ENCODE measurements at regions not wholly inside any gene's neighbourhood (a gene's known extent, or its start where the extent isn't known, plus 50 kb on each side); places are given as distances from the start of the nearest gene placed in this dataset.

DNA sequence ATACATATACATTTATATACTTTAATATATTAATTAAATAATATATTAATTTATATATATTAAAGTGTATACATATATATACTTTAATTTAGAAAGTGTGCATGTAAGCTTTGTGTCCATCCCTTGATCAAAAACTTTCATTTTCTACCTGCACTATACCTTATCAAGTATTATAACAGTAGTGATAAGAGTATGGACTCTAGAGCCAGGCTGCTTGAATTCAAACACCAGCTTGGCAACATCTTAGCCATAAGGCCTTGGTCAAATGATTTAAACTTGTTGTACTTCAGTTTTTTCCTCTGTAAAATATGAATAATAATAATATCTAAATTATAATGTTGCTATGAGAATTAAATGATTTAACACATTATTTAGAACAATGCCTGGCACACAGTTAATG, 327.6 kb upstream of the NECTIN3 start:
- Mint-ChIP-seq H3K4me1 (ENCODE audit: low read depth, unreplicated experiment) (peaks cover 22% of the 10 kb centered on the region), H3K36me3 (ENCODE audit: insufficient read depth, unreplicated experiment) (no peaks in the 10 kb centered on the region), H3K9me3 (ENCODE audit: low read depth, unreplicated experiment) (no peaks in the 10 kb centered on the region), H3K4me3 (ENCODE audit: low read depth, unreplicated experiment) (no peak overlapping the region), H3K27me3 (ENCODE audit: unreplicated experiment) (no peaks in the 10 kb centered on the region), H3K27ac (ENCODE audit: unreplicated experiment) (no peak overlapping the region)
- TF ChIP-seq, protein P1, sequence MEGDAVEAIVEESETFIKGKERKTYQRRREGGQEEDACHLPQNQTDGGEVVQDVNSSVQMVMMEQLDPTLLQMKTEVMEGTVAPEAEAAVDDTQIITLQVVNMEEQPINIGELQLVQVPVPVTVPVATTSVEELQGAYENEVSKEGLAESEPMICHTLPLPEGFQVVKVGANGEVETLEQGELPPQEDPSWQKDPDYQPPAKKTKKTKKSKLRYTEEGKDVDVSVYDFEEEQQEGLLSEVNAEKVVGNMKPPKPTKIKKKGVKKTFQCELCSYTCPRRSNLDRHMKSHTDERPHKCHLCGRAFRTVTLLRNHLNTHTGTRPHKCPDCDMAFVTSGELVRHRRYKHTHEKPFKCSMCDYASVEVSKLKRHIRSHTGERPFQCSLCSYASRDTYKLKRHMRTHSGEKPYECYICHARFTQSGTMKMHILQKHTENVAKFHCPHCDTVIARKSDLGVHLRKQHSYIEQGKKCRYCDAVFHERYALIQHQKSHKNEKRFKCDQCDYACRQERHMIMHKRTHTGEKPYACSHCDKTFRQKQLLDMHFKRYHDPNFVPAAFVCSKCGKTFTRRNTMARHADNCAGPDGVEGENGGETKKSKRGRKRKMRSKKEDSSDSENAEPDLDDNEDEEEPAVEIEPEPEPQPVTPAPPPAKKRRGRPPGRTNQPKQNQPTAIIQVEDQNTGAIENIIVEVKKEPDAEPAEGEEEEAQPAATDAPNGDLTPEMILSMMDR (IDR thresholded peaks at IDR 0.05; ENCODE audit: unreplicated experiment) = no peak
- no TSS peak for BruUV-seq (replicated peaks)
- intact Hi-C loops (cut with micrococcal nuclease; ENCODE audit: unreplicated experiment) = loop anchor here (10.0 kb wide), 1 partner anchor 331 kb away; the partner anchor contains the start of gene NECTIN3
- DNase-seq = no peak
- CTCF ChIA-PET = no interaction called here

DNA sequence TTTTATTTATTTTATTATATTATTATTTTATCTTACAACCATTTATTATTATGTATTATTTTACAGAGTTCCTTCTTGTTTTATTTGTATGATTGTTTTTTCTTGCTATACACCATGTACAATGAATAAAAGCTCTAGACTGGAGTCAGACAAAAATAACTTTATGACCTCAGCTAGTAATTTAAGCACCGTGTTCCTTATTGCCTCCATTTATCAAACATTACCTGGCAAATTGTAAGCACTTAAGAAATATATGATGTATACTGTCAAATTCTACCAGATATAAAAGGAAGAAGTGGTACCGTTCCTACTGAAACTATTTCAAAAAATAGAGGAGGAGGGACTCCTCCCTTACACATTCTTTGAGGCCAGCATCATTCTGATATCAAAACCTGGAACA, 326.9 kb upstream of the NECTIN3 start:
- intact Hi-C loops (cut with micrococcal nuclease; ENCODE audit: unreplicated experiment) = loop anchor here (10.0 kb wide), 1 partner anchor 330 kb away; the partner anchor contains the start of gene NECTIN3
- Mint-ChIP-seq H3K4me1 (ENCODE audit: low read depth, unreplicated experiment) (peaks cover 22% of the 10 kb centered on the region), H3K27ac (ENCODE audit: unreplicated experiment) (no peak overlapping the region), H3K36me3 (ENCODE audit: insufficient read depth, unreplicated experiment) (no peaks in the 10 kb centered on the region), H3K9me3 (ENCODE audit: low read depth, unreplicated experiment) (no peaks in the 10 kb centered on the region), H3K4me3 (ENCODE audit: low read depth, unreplicated experiment) (no peak overlapping the region), H3K27me3 (ENCODE audit: unreplicated experiment) (no peaks in the 10 kb centered on the region)
- no TSS peak for BruUV-seq (replicated peaks)
- CTCF ChIA-PET = no interaction called here
- DNase-seq = no peak
- TF ChIP-seq, protein P1 (IDR thresholded peaks at IDR 0.05; ENCODE audit: unreplicated experiment) = no peak

DNA sequence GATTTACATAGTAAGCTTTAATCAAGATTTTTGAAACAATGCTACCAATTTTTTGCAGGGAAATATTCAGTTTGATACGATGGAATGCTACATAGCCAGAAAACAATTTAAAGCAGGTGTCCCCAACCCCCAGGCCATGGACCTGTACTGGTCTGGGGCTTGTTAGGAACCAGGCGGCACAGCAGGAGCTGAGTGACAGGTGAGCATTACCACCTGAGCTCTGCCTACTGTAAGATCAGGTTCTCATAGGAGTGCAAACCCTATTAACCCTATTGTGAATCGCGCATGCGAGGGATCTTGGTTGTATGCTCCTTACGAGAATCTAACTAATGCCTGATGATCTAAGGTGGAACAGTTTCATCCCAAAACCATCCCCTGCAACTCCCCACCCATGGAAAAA, 322.6 kb upstream of the NECTIN3 start:
- TF ChIP-seq, protein P1 (IDR thresholded peaks at IDR 0.05; ENCODE audit: unreplicated experiment) = no peak
- intact Hi-C loops (cut with micrococcal nuclease; ENCODE audit: unreplicated experiment) = loop anchor here (10.0 kb wide), 1 partner anchor 326 kb away; the partner anchor contains the start of gene NECTIN3
- Mint-ChIP-seq H3K4me1 (ENCODE audit: low read depth, unreplicated experiment) (peaks cover 12% of the 10 kb centered on the region), H3K36me3 (ENCODE audit: insufficient read depth, unreplicated experiment) (no peaks in the 10 kb centered on the region), H3K9me3 (ENCODE audit: low read depth, unreplicated experiment) (no peaks in the 10 kb centered on the region), H3K4me3 (ENCODE audit: low read depth, unreplicated experiment) (no peak overlapping the region), H3K27ac (ENCODE audit: unreplicated experiment) (no peak overlapping the region), H3K27me3 (ENCODE audit: unreplicated experiment) (no peaks in the 10 kb centered on the region)
- DNase-seq = no peak
- no TSS peak for BruUV-seq (replicated peaks)
- CTCF ChIA-PET = interaction anchor here (0.6 kb wide), 1 partner anchor 324 kb away, joined by 3 read pairs; no protein-coding TSS in a partner anchor

- intact Hi-C loops (cut with micrococcal nuclease; ENCODE audit: unreplicated experiment) = no loop called here
- BruUV-seq (replicated peaks) = no TSS peak
- CTCF ChIA-PET = no interaction called here
Observed at GRCh38 chr3:110750201-110750600, 321.4 kb upstream of the NECTIN3 start.

More at GRCh38 chr3:110750201-110750600, 321.4 kb upstream of the NECTIN3 start:
- H3K4me1 Mint-ChIP-seq (ENCODE audit: low read depth, unreplicated experiment) = peaks cover 12% of the 10 kb centered on the region
- DNase-seq = no peak
- H3K9me3 Mint-ChIP-seq (ENCODE audit: low read depth, unreplicated experiment) = no peaks in the 10 kb centered on the region
- H3K27ac Mint-ChIP-seq (ENCODE audit: unreplicated experiment) = no peak overlapping the region
- H3K36me3 Mint-ChIP-seq (ENCODE audit: insufficient read depth, unreplicated experiment) = no peaks in the 10 kb centered on the region
- TF ChIP-seq, protein P1 (IDR thresholded peaks at IDR 0.05; ENCODE audit: unreplicated experiment) = no peak
- no peaks in the 10 kb centered on the region for H3K27me3 Mint-ChIP-seq (ENCODE audit: unreplicated experiment)
- no peak overlapping the region for H3K4me3 Mint-ChIP-seq (ENCODE audit: low read depth, unreplicated experiment)

Data from Calu3 (cell line).